Transverse colon (tissue), 4 donors: ENCODE measurements at regions not wholly inside any gene's neighbourhood (a gene's known extent, or its start where the extent isn't known, plus 50 kb on each side); places are given as distances from the start of the nearest gene placed in this dataset.
"Not testable (repeated sequence)": the region's sequence is repeated elsewhere in the genome, so short reads cannot be mapped to it uniquely, and the experiment has no call there.

ENCODE experiments used
- DNase-seq: peaks from one replicate; pipeline ENCODE4 v3.0.0-alpha.2; 2019
- H3K27ac ChIP-seq, 4 donors: fragments of 200-600 bp; sonication (generic); 2 replicates each; pipeline ENCODE4 v1.5.1; 2016 to 2018; ENCODE audit warnings: inconsistent platforms in 4 of 4
- H3K27me3 ChIP-seq: fragments of 200-600 bp; sonication (generic); 2 replicates; pipeline ENCODE4 v1.5.1; 2017; ENCODE audit warnings: inconsistent platforms
- H3K36me3 ChIP-seq, 4 donors: fragments of 200-600 bp; sonication (generic); 2 replicates each; pipeline ENCODE4 v1.5.1; 2017 to 2019; ENCODE audit warnings: inconsistent platforms in 4 of 4
- H3K4me1 ChIP-seq, 4 donors: fragments of 200-600 bp; sonication (generic); 2 replicates each; pipeline ENCODE4 v1.5.1; 2017 to 2020; ENCODE audit warnings: inconsistent platforms in 4 of 4
- H3K4me3 ChIP-seq, 4 donors: fragments of 200-600 bp; sonication (generic); 1 replicate in 1 of 4; 2 replicates in 3 of 4; pipeline versions ENCODE4 v1.5.1 to v1.6.1; 2017 to 2019; ENCODE audit warnings: inconsistent platforms in 4 of 4
- H3K9me3 ChIP-seq, 2 donors: fragments of 200-600 bp; sonication (generic); 2 replicates each; pipeline ENCODE4 v1.5.1; 2017 to 2019; ENCODE audit warnings: inconsistent platforms in 2 of 2
- EP300 ChIP-seq: sonication (generic); formaldehyde crosslinking; IDR thresholded peaks from one replicate; pipeline ENCODE4 v1.6.1; 2017; ENCODE audit warnings: antibody characterized with exemption, low read depth
- POLR2A ChIP-seq: fragments of 450-650 bp; IDR thresholded peaks from one replicate; pipeline ENCODE4 v1.6.1; 2016; ENCODE audit warnings: antibody characterized with exemption, mild to moderate bottlenecking, moderate library complexity
- POLR2AphosphoS5 ChIP-seq, 3 donors: sonication (generic); formaldehyde crosslinking; IDR thresholded peaks; one replicate each; pipeline ENCODE4 v1.6.1; 2016; ENCODE audit warnings: antibody characterized with exemption in 3 of 3
- WGBS, 2 donors: methylation state at CpG; one replicate each; pipeline ENCODE4 v1.1.5; 2018; ENCODE audit warnings: low coverage in 1 of 2; 5-methylcytosine and 5-hydroxymethylcytosine counted together
- in situ Hi-C, 4 donors: fragments of 200-750 bp; cut with MboI; loops; one replicate each; pipeline versions ENCODE4 v1.15.0 to v1.15.1; 2017; ENCODE audit warnings: low sequenced_read_pairs in 3 of 4, low pct_ligation_motif_present in 1 of 4, low pct_unique_long_range_greater_than_20kb in 1 of 4
- intact Hi-C: fragments of 100-400 bp; cut with DNase I; formaldehyde crosslinking; loops from one replicate; pipeline ENCODE4 v1.15.1; 2023; ENCODE audit warnings: low total_unique reads
- TF ChIP-seq, protein P1 (sequence below), 5 experiments: fragments of 200-600 bp in 3 of 5; fragments of 450-650 bp in 2 of 5; sonication (generic) in 3 of 5; IDR thresholded peaks; 1 replicate in 2 of 5; 2 replicates in 3 of 5; pipeline ENCODE4 v1.5.1; 2016 to 2017; ENCODE audit warnings: antibody characterized with exemption in 5 of 5, inconsistent platforms in 3 of 5, mild to moderate bottlenecking in 2 of 5, moderate library complexity in 1 of 5

DNA sequence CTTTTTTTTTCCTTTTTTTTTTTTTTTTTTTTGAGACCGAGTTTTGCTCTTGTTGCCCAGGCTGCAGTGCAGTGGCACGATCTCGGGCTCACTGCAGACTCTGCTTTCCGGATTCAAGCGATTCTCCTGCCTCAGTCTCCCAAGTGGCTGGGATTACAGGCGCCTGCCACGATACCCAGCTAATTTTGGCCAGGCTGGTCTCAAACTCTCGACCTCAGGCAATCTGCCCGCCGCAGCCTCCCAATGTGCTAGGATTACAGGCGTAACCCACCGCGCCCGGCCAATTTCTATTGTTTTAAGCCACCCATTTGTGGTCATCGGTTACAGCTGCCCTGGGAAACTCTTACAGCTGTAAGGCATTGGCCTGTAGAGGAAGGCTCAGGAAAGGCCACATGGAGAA lies 617.7 kb downstream of the GABRG2 start:
- 60 to 87% methylated on average over 1 to 15 of the region's 15 CpGs for WGBS, 2 donors
- Histone ChIP-seq H3K27ac (no peak overlapping the region), H3K27me3 (no peaks in the 10 kb centered on the region), H3K9me3 (no peaks in the 10 kb centered on the region), H3K36me3 (no peaks in the 10 kb centered on the region), H3K4me1 (peaks cover 0 to 28% (median 8%) of the 10 kb centered on the region in 4 donors), H3K4me3 (no peak overlapping the region)
- DNase-seq: no peak
- intact Hi-C loops (no loop called here), in situ Hi-C loops (no loop called here)
- TF ChIP-seq POLR2A (no peak), POLR2AphosphoS5 (IDR thresholded peaks at IDR 0.05) (no peak), EP300 (no peak)
- TF ChIP-seq, protein P1, sequence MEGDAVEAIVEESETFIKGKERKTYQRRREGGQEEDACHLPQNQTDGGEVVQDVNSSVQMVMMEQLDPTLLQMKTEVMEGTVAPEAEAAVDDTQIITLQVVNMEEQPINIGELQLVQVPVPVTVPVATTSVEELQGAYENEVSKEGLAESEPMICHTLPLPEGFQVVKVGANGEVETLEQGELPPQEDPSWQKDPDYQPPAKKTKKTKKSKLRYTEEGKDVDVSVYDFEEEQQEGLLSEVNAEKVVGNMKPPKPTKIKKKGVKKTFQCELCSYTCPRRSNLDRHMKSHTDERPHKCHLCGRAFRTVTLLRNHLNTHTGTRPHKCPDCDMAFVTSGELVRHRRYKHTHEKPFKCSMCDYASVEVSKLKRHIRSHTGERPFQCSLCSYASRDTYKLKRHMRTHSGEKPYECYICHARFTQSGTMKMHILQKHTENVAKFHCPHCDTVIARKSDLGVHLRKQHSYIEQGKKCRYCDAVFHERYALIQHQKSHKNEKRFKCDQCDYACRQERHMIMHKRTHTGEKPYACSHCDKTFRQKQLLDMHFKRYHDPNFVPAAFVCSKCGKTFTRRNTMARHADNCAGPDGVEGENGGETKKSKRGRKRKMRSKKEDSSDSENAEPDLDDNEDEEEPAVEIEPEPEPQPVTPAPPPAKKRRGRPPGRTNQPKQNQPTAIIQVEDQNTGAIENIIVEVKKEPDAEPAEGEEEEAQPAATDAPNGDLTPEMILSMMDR (IDR thresholded peaks at IDR 0.05): no peak

DNA sequence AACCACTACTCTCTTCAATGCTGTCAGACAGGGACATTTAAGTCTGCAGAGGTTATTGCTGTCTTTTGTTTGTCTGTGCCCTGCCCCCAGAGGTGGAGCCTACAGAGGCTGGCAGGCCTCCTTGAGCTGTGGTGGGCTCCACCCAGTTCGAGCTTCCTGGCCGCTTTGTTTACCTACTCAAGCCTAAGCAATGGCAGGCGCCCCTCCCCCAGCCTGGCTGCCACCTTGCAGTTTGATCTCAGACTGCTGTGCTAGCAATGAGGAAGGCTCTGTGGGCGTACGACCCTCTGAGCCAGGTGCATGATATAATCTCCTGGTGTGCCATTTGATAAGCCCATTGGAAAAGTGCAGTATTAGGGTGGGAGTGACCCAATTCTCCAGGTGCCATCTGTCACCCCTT lies 628.7 kb downstream of the GABRG2 start:
- H3K27me3 ChIP-seq, H3K27ac ChIP-seq, in situ Hi-C loops, H3K4me3 ChIP-seq, H3K9me3 ChIP-seq, H3K4me1 ChIP-seq, H3K36me3 ChIP-seq, intact Hi-C loops: not testable (repeated sequence)
- peak; percentile 27 for DNase-seq
- 57% methylated on average over 5 of the region's 5 CpGs; no CpG with 5 or more reads in 1 of the 2 donors for WGBS, 2 donors

DNA sequence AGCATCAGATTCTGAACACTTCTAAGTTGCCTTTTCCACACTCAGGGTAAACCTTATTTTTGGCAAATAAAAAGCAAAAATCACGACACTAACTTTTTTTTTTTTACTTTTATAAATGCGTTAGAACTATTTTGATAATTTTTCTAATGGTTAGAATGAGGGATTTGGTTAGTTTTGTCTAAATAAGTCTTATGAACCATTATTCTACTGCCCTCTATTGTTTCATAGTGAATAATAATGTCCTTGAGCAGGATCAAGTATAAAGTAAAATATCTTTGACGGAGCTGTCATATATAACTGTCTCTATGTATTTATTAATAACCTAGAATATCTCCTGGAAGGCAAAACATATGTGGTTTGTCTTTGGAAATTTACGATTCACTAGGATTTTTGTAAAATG lies 631.8 kb downstream of the GABRG2 start:
- WGBS, 2 donors: 81 to 87% methylated on average over 4 of the region's 4 CpGs
- Histone ChIP-seq H3K27ac (no peak overlapping the region), H3K27me3 (no peaks in the 10 kb centered on the region), H3K4me3 (no peak overlapping the region), H3K9me3 (no peaks in the 10 kb centered on the region), H3K36me3 (no peaks in the 10 kb centered on the region), H3K4me1 (peaks cover 0 to 10% (median 0%) of the 10 kb centered on the region in 4 donors)
- intact Hi-C loops (no loop called here), in situ Hi-C loops (no loop called here)
- DNase-seq: no peak
- TF ChIP-seq, protein P1 (IDR thresholded peaks at IDR 0.05): no peak
- TF ChIP-seq EP300: no peak
- TF ChIP-seq POLR2AphosphoS5 (IDR thresholded peaks at IDR 0.05): no peak
- TF ChIP-seq POLR2A: no peak

DNA sequence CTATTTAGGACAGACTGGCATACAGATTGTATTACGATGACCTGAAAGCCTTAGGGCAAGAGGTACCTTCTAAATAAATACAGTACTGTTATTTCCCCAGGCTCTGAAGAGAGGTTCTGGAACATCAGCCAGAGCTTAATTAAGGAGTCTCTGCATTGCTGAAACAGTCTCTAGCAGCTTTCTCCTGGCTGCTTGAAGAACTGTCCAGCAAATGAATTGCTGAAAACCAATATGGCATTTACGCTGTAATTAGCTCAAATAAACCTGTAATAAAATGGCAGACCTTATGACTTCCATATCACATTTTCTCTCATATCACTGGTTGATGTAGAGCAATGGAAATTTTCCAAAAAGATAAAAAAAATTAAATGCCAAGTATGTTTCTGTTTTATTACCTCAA lies 636.3 kb downstream of the GABRG2 start:
- intact Hi-C loops (no loop called here), in situ Hi-C loops (no loop called here)
- H3K9me3 ChIP-seq: no peaks in the 10 kb centered on the region
- no peak overlapping the region for H3K27ac ChIP-seq
- H3K36me3 ChIP-seq: no peaks in the 10 kb centered on the region
- no peak for TF ChIP-seq POLR2A
- no peak for TF ChIP-seq POLR2AphosphoS5 (IDR thresholded peaks at IDR 0.05)
- TF ChIP-seq, protein P1 (IDR thresholded peaks at IDR 0.05): no peak
- no peak for TF ChIP-seq EP300
- H3K4me1 ChIP-seq: peaks cover 0 to 10% (median 0%) of the 10 kb centered on the region in 4 donors
- no peaks in the 10 kb centered on the region for H3K27me3 ChIP-seq
- no peak overlapping the region for H3K4me3 ChIP-seq
- no peak for DNase-seq
- 47 to 52% methylated on average over 2 of the region's 2 CpGs for WGBS, 2 donors

DNA sequence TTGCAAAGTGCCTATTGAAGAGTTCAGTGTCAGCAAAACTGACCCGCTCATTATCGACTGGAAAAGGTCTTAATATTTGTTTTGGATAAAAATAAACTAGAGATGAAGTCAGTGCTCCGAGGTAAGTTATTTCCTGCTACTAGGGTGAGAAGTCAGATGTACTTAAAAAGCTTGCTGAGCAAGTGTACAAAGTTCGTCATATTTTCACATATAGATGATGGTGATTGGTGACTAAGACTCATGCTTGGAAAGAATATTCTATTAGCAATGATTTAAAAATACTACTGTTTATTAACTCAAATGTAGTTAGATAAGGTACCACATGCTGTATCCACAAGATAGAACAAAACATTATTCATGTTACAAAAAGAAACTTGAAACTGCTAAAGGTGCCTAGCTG lies 643.7 kb downstream of the GABRG2 start:
- intact Hi-C loops (no loop called here), in situ Hi-C loops (no loop called here)
- WGBS, 2 donors: 52 to 56% methylated on average over 4 of the region's 4 CpGs
- no peak overlapping the region for H3K27ac ChIP-seq
- H3K4me3 ChIP-seq: no peak overlapping the region
- no peak for DNase-seq
- H3K36me3 ChIP-seq: no peaks in the 10 kb centered on the region
- no peaks in the 10 kb centered on the region for H3K27me3 ChIP-seq
- H3K9me3 ChIP-seq: no peaks in the 10 kb centered on the region
- H3K4me1 ChIP-seq: no peaks in the 10 kb centered on the region
- no peak for TF ChIP-seq EP300
- no peak for TF ChIP-seq POLR2AphosphoS5 (IDR thresholded peaks at IDR 0.05)
- TF ChIP-seq POLR2A: no peak
- TF ChIP-seq, protein P1 (IDR thresholded peaks at IDR 0.05): no peak
